ENCODE measurements at regions not wholly inside any gene's neighbourhood (a gene's known extent, or its start where the extent isn't known, plus 50 kb on each side); places are given as distances from the start of the nearest gene placed in this dataset.
A peak's percentile ranks its signal among the peaks of the same experiment; 100 is the strongest.
"Not testable (repeated sequence)": the region's sequence is repeated elsewhere in the genome, so short reads cannot be mapped to it uniquely, and the experiment has no call there.

DNA sequence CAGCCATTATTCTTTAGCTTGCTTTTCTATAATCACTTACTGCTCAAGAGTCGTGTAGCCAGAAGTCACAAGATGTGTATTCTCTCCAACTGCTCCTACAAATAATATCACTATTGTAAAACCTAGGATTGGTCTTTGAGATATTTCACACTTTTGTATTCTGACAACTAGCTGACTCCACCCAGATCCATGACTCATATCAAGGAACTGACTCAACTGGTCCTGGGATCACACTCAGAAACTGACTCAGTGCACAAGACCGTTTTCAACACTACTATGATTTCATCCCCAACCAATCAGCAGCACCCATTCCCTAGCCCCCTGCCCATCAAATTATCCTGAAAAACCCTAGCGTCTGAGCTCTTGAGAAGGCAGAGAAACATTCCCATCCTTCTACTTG lies 56.5 kb upstream of the ORC5 start:
- no peaks in the 10 kb centered on the region for H3K4me1 ChIP-seq
- WGBS, 2 donors: 56% methylated on average over 3 of the region's 3 CpGs
- peaks cover 0 to 8% (median 3%) of the 10 kb centered on the region in 4 donors for H3K9me3 ChIP-seq
- DNase-seq (ENCODE audit: low spot score in 2 of 2): no peak
- H3K36me3 ChIP-seq: no peaks in the 10 kb centered on the region
- H3K27ac ChIP-seq: no peak overlapping the region
- H3K4me3 ChIP-seq: no peak overlapping the region
- no peaks in the 10 kb centered on the region for H3K27me3 ChIP-seq
- no peak for TF ChIP-seq POLR2A (IDR thresholded peaks at IDR 0.05)
- TF ChIP-seq CTCF (IDR thresholded peaks at IDR 0.05): no peak
- no peak for TF ChIP-seq EP300 (IDR thresholded peaks at IDR 0.05)

GRCh38 chr7:104267701-104268368 lies 60.0 kb upstream of the ORC5 start:
- H3K36me3 ChIP-seq: no peaks in the 10 kb centered on the region
- peaks cover 0 to 5% (median 2%) of the 10 kb centered on the region in 4 donors for H3K9me3 ChIP-seq
- 50 to 51% methylated on average over 3 of the region's 3 CpGs for WGBS, 2 donors
- no peaks in the 10 kb centered on the region for H3K4me1 ChIP-seq
- no peak overlapping the region for H3K27ac ChIP-seq
- DNase-seq (ENCODE audit: low spot score in 2 of 2): no peak
- peak in 4 of 5 experiments; percentile 18 to 35 (median 26) for TF ChIP-seq CTCF (IDR thresholded peaks at IDR 0.05)
- no peak for TF ChIP-seq POLR2A (IDR thresholded peaks at IDR 0.05)
- TF ChIP-seq EP300 (IDR thresholded peaks at IDR 0.05): no peak
- H3K27me3 ChIP-seq: no peaks in the 10 kb centered on the region
- H3K4me3 ChIP-seq: no peak overlapping the region

DNA sequence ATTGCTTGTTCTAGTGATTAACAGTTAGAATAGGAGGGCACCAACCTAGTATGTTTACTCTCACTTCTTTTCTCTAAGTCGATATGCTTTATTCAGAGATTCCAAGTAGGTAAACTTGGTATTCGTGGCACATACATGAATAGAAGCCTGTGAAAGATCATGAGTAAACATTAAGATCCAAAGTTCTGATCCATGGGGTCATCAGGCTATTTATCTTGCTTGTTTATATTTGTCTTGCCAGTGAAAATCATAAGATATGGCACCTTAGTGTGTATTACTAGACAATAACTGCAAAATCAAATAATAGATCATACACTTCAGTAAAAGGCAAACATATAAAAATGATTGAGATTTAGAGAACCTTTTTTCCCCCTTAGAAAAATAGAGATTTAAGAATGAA lies 56.5 kb upstream of the LHFPL3 start:
- 58 to 70% methylated on average over 2 of the region's 2 CpGs for WGBS, 2 donors
- H3K9me3 ChIP-seq: peaks cover 0 to 14% (median 0%) of the 10 kb centered on the region in 4 donors
- no peak for TF ChIP-seq POLR2A (IDR thresholded peaks at IDR 0.05)
- TF ChIP-seq EP300 (IDR thresholded peaks at IDR 0.05): no peak
- TF ChIP-seq CTCF (IDR thresholded peaks at IDR 0.05): no peak

DNA sequence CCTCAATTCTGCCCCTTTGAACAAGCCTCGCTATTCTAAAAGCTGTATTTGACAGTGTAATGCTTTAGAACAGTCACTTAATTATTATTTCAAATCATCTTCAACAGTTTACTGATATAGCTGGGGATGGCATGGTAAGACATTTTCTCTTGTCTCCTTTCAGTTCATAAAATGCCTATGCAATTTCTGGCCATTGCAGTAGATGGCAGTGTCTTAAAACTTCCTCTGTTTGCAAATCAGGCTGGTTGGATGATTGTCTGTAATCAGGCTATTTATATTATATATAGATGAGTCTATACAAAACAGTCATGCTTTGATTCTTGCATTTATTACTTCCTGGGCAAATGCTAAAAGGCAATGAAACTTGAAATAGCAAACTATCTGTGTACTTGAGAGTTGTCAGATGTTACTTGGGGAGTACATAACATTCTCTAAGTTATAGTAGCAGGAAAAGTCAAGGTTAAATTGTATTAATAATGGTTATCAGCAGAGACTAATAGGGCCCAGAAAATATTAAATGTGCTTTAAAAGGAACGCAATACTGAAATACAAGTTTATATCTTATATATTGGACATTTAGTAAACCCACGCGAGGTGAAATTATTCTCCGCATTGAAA lies 55.5 kb upstream of the LHFPL3 start:
- Histone ChIP-seq H3K4me1 (no peaks in the 10 kb centered on the region), H3K4me3 (no peak overlapping the region), H3K9me3 (peaks cover 0 to 15% (median 0%) of the 10 kb centered on the region in 4 donors), H3K27ac (no peak overlapping the region), H3K36me3 (no peaks in the 10 kb centered on the region), H3K27me3 (no peaks in the 10 kb centered on the region)
- 86 to 89% methylated on average over 5 of the region's 5 CpGs for WGBS, 2 donors
- TF ChIP-seq EP300 (IDR thresholded peaks at IDR 0.05): no peak
- peak in 4 of 5 experiments; percentile 14 to 30 (median 22) for TF ChIP-seq CTCF (IDR thresholded peaks at IDR 0.05)
- DNase-seq (ENCODE audit: low spot score in 2 of 2): no peak

More for the DNA sequence above, 56.5 kb upstream of the LHFPL3 start:
- Histone ChIP-seq H3K36me3 (no peaks in the 10 kb centered on the region), H3K27me3 (no peaks in the 10 kb centered on the region), H3K4me3 (no peak overlapping the region), H3K4me1 (no peaks in the 10 kb centered on the region), H3K27ac (no peak overlapping the region)
- DNase-seq (ENCODE audit: low spot score in 2 of 2): no peak

DNA sequence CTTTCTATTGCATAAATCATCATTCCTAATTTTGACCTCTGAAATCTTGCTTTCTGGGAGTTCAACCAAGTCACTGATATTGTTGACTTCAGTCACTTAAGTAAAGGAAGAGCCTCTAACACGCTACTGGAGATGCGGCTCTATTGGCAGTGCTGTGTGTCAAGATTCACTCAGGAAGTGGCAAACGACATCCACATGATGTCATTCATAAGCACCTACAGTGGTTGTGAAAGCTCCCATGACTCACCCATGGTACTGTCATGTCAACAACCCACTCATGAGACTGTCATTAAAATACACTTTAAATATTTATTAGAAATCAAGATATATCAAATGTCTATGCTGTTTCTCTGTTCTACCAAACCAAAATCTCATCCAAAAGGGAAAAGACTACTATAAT lies 52.5 kb upstream of the LHFPL3 start:
- no peak for TF ChIP-seq POLR2A (IDR thresholded peaks at IDR 0.05)
- TF ChIP-seq CTCF (IDR thresholded peaks at IDR 0.05): no peak
- TF ChIP-seq EP300 (IDR thresholded peaks at IDR 0.05): no peak
- H3K36me3 ChIP-seq: no peaks in the 10 kb centered on the region
- 84 to 86% methylated on average over 3 of the region's 3 CpGs for WGBS, 2 donors
- DNase-seq (ENCODE audit: low spot score in 2 of 2): no peak
- no peak overlapping the region for H3K27ac ChIP-seq
- no peak overlapping the region for H3K4me3 ChIP-seq
- H3K9me3 ChIP-seq: peaks cover 0 to 16% (median 0%) of the 10 kb centered on the region in 4 donors
- H3K27me3 ChIP-seq: no peaks in the 10 kb centered on the region
- H3K4me1 ChIP-seq: no peaks in the 10 kb centered on the region

DNA sequence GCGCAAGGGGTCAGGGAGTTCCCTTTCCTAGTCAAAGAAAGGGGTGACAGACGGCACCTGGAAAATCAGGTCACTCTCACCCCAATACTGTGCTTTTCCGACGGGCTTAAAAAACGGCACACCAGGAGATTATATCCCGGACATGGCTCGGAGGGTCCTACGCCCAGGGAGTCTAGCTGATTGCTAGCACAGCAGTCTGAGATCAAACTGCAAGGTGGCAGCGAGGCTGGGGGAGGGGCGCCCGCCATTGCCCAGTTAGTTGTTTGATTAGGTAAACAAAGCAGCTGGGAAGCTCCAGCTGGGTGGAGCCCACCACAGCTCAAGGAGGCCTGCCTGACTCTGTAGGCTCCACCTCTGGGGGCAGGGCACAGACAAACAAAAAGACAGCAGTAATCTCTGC lies 51.7 kb upstream of the LHFPL3 start:
- DNase-seq (ENCODE audit: low spot score in 2 of 2); H3K4me1 ChIP-seq; H3K4me3 ChIP-seq; H3K36me3 ChIP-seq; H3K27me3 ChIP-seq; H3K27ac ChIP-seq: not testable (repeated sequence)
- H3K9me3 ChIP-seq: peaks cover 0 to 17% (median 0%) of the 10 kb centered on the region in 4 donors
- 91 to 100% methylated on average over 5 to 10 of the region's 11 CpGs for WGBS, 2 donors
